Tibial artery (tissue), 4 donors: ENCODE measurements at regions not wholly inside any gene's neighbourhood (a gene's known extent, or its start where the extent isn't known, plus 50 kb on each side); places are given as distances from the start of the nearest gene placed in this dataset.
"Not testable (repeated sequence)": the region's sequence is repeated elsewhere in the genome, so short reads cannot be mapped to it uniquely, and the experiment has no call there.

Experiments used
- DNase-seq, 2 donors: peaks; one replicate each; pipeline ENCODE4 v3.0.0-alpha.2; 2019
- H3K27ac ChIP-seq, 2 donors: fragments of 200-600 bp; sonication (generic) in 1 of 2; 1 replicate in 1 of 2; 2 replicates in 1 of 2; pipeline ENCODE4 v1.5.1; 2018 to 2019; ENCODE audit warnings: mild to moderate bottlenecking in 1 of 2
- H3K27me3 ChIP-seq, 2 donors: fragments of 200-600 bp; sonication (generic) in 1 of 2; one replicate each; pipeline versions ENCODE4 v1.5.1 to v1.6.0; 2016 to 2019
- H3K36me3 ChIP-seq, 3 donors: fragments of 200-600 bp; sonication (generic) in 2 of 3; one replicate each; pipeline ENCODE4 v1.5.1; 2016 to 2019; ENCODE audit warnings: mild to moderate bottlenecking in 2 of 3
- H3K4me1 ChIP-seq, 4 donors: fragments of 200-600 bp; sonication (generic) in 2 of 4; 1 replicate in 3 of 4; 2 replicates in 1 of 4; pipeline ENCODE4 v1.5.1; 2016 to 2019
- H3K4me3 ChIP-seq, 2 donors: fragments of 200-600 bp; sonication (generic) in 1 of 2; 1 replicate in 1 of 2; 2 replicates in 1 of 2; pipeline ENCODE4 v1.5.1; 2018 to 2019; ENCODE audit warnings: mild to moderate bottlenecking in 2 of 2
- H3K9me3 ChIP-seq, 3 donors: fragments of 200-600 bp; sonication (generic) in 1 of 3; one replicate each; pipeline ENCODE4 v1.5.1; 2016 to 2019
- intact Hi-C: fragments of 100-400 bp; cut with DNase I; formaldehyde crosslinking; loops from one replicate; pipeline ENCODE4 v1.15.0; 2023; ENCODE audit warnings: low total_unique reads
- TF ChIP-seq, protein P1 (sequence below), 2 experiments: fragments of 200-600 bp in 1 of 2; fragments of 450-650 bp in 1 of 2; IDR thresholded peaks; one replicate each; pipeline ENCODE4 v1.5.1; 2017 to 2019; ENCODE audit warnings: antibody characterized with exemption in 2 of 2, mild to moderate bottlenecking in 1 of 2, moderate library complexity in 1 of 2

DNA sequence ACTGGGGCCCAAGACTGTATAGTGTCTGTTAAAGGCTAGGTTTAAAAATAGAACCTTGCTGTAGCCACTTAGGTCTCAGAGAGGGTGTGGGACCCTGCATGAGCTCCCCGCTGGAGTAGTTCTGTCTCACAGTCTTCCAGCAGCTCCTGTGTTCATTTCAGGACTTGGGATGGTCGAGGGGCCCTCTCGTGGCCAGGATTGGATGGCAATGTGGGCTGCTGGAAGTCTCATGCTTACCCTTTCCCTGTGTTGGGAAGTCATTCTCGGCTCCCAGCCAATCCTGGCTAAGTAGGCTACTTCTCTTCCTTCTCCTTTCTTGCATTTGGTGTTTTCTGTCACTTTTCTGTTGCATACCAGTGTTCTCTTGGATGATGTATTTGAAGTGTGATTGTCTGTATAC, 284.0 kb upstream of the GCFC2 start:
- Histone ChIP-seq H3K27ac (no peak overlapping the region), H3K36me3 (no peaks in the 10 kb centered on the region), H3K4me3 (no peak overlapping the region), H3K27me3 (no peaks in the 10 kb centered on the region), H3K4me1 (no peaks in the 10 kb centered on the region), H3K9me3 (peaks cover 9 to 21% (median 20%) of the 10 kb centered on the region in 3 donors)
- no peak for DNase-seq
- TF ChIP-seq, protein P1, sequence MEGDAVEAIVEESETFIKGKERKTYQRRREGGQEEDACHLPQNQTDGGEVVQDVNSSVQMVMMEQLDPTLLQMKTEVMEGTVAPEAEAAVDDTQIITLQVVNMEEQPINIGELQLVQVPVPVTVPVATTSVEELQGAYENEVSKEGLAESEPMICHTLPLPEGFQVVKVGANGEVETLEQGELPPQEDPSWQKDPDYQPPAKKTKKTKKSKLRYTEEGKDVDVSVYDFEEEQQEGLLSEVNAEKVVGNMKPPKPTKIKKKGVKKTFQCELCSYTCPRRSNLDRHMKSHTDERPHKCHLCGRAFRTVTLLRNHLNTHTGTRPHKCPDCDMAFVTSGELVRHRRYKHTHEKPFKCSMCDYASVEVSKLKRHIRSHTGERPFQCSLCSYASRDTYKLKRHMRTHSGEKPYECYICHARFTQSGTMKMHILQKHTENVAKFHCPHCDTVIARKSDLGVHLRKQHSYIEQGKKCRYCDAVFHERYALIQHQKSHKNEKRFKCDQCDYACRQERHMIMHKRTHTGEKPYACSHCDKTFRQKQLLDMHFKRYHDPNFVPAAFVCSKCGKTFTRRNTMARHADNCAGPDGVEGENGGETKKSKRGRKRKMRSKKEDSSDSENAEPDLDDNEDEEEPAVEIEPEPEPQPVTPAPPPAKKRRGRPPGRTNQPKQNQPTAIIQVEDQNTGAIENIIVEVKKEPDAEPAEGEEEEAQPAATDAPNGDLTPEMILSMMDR (IDR thresholded peaks at IDR 0.05) = no peak
- intact Hi-C loops = no loop called here

DNA sequence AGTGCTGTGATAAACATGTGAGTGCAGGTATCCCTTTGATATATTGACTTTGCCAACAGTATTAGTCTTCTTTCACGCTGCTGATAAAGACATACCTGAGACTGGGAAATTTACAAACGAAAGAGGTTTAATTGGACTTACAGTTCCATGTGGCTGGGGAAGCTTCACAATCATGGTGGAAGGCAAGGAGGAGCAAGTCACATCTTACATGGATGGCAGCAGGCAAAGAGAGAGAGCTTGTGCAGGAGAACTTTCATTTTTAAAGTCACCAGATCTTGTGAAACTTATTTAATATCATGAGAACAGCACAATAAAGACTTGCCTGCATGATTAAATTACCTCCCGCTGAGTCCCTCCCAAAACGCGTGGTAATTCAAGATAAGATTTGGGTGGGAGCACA, 277.9 kb upstream of the GCFC2 start:
- intact Hi-C loops = not testable (repeated sequence)
- H3K9me3 ChIP-seq = peaks cover 9 to 19% (median 10%) of the 10 kb centered on the region in 3 donors

DNA sequence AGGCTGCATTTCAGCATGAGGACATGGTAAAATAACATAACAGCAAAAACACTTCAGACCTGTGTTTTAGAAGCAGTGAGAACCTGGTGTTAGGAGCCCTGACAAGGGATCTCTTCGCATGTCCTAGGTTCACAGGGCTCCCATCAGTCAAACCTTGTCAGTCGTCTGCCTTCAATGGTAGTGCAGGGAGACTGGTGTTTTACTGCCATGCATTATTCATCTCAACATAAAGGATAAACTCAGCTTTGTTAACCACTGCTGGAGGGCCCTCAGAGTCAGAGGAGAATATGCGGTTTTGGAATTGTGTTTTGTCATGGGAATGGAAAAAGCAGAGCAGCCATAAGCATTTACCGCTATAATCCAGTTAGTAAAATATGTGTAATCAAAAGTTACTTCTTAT, 275.9 kb upstream of the GCFC2 start:
- DNase-seq = no peak
- intact Hi-C loops = no loop called here
- peaks cover 0 to 9% (median 0%) of the 10 kb centered on the region in 3 donors for H3K9me3 ChIP-seq
- H3K4me1 ChIP-seq = no peaks in the 10 kb centered on the region
- H3K4me3 ChIP-seq = no peak overlapping the region
- H3K27me3 ChIP-seq = no peaks in the 10 kb centered on the region
- TF ChIP-seq, protein P1 (IDR thresholded peaks at IDR 0.05) = no peak
- no peaks in the 10 kb centered on the region for H3K36me3 ChIP-seq
- H3K27ac ChIP-seq = no peak overlapping the region

More for the DNA sequence above, 277.9 kb upstream of the GCFC2 start:
- not testable (repeated sequence) for H3K27me3 ChIP-seq, H3K27ac ChIP-seq, DNase-seq, H3K4me3 ChIP-seq, H3K4me1 ChIP-seq, H3K36me3 ChIP-seq

DNA sequence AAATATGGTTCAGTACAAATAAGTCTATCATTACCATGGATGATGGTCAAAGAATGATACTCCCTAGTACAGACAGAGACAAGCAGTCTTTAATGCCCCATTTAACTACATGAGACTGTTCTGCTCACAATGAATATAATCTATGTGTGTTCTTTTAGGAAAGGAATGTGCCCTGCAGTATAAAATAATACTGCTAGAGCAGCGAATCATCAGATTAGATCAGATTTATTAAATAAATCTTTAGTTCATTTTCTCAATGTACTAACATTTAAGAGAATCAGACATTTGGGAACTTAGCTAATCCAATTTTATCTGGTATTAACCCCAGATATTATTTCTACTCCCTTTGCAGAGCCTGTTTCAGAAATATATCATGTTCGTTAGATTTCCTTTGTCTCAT, 272.0 kb upstream of the GCFC2 start:
- TF ChIP-seq, protein P1 (IDR thresholded peaks at IDR 0.05) = no peak
- no peaks in the 10 kb centered on the region for H3K36me3 ChIP-seq
- intact Hi-C loops = no loop called here
- no peaks in the 10 kb centered on the region for H3K27me3 ChIP-seq
- H3K4me3 ChIP-seq = no peak overlapping the region
- H3K4me1 ChIP-seq = no peaks in the 10 kb centered on the region
- peaks cover 0 to 6% (median 0%) of the 10 kb centered on the region in 3 donors for H3K9me3 ChIP-seq
- no peak overlapping the region for H3K27ac ChIP-seq
- no peak for DNase-seq

DNA sequence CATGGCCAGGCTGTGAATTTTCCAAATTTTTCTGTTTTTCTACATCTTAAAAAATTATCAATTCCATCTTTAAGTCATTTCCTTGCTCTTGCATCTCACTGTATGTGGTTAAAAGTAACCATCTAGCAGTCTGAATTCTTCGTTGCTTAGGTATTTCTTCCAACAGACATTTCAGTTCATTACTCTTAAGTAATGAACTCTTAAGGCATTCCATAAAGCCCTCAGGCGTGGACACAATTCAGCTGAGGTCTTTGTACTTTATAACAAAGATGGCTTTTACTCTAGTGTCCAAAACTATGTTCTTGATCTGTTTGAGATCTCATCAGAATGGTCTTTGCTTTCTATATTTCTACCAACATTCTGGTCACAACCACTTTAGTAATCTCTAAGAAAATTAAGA, 253.9 kb upstream of the GCFC2 start:
- H3K4me1 ChIP-seq = no peaks in the 10 kb centered on the region
- H3K36me3 ChIP-seq = no peaks in the 10 kb centered on the region
- intact Hi-C loops = no loop called here
- no peak overlapping the region for H3K27ac ChIP-seq
- TF ChIP-seq, protein P1 (IDR thresholded peaks at IDR 0.05) = no peak
- no peaks in the 10 kb centered on the region for H3K27me3 ChIP-seq
- no peak for DNase-seq
- H3K9me3 ChIP-seq = no peaks in the 10 kb centered on the region
- H3K4me3 ChIP-seq = no peak overlapping the region

DNA sequence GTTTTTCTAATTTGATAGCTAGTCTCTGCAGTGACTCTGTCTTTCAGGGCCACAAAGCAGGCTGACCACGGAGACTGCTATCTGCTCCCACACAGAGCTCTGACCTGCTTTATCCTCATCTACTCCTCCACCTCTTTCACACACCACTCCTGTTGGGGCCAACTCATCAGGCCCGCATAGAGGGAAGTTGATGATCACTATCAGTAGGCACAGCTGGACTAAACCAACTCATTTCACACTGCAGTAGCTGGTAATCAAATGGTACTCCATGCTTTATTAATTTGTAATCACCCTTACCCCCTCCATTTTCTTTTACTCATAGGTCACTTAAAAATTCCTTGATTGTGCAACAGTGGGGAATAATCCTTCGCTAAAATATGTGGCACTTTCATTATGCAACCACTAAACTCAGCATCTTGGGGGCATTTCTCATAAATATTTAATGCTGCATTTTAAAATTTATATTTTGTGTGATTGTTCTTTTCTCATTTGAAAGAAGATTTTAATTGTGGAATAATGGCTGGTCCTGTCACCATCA, 249.8 kb upstream of the GCFC2 start:
- Histone ChIP-seq H3K27me3 (no peaks in the 10 kb centered on the region), H3K36me3 (no peaks in the 10 kb centered on the region), H3K9me3 (no peaks in the 10 kb centered on the region), H3K4me3 (no peak overlapping the region), H3K27ac (no peak overlapping the region), H3K4me1 (no peaks in the 10 kb centered on the region)
- TF ChIP-seq, protein P1 (IDR thresholded peaks at IDR 0.05) = no peak
- no peak for DNase-seq
- intact Hi-C loops = no loop called here
